ENCODE measurements at regions not wholly inside any gene's neighbourhood (a gene's known extent, or its start where the extent isn't known, plus 50 kb on each side); places are given as distances from the start of the nearest gene placed in this dataset.
A peak's percentile ranks its signal among the peaks of the same experiment; 100 is the strongest.

DNA sequence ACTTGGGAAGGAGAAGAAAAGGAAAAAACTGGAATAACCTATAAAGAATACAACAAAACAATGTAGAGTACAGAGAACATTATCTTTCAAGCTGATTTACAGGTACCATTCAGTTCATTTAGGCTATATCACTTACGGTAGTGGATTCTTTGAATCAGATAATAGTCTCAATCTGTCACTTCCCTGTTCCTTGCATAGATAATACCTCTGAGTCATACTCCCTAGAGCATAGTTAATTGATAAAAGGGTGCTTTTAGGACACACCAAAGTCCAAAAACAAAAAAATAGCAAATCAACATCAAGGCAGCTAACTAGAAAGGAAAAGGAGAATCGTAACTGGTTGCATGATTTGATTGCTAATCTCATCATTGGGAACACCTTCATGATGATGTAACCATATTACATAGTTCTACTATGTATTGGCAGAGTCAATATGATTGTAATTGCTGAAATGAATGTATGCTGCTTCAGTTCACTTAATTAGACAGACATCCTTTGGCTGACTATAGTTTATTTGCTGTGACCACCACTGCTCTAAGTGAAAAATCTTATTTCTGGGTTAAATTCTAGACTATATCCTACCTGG is 844.4 kb downstream of the GATA3 start:
- Histone ChIP-seq H3K27ac (ENCODE audit: low read depth, low read length) (no peak overlapping the region), H2BK15ac (replicated peaks; ENCODE audit: low read depth) (no peak overlapping the region), H3K56ac (ENCODE audit: low read length) (no peak overlapping the region), H2BK5ac (ENCODE audit: low read length) (no peak overlapping the region), H3K4me2 (ENCODE audit: low read length) (no peak overlapping the region), H3K79me2 (ENCODE audit: control insufficient read depth, insufficient read depth, low read length) (no peaks in the 10 kb centered on the region), H3K36me3 (ENCODE audit: control insufficient read depth, insufficient read depth, low read length) (no peaks in the 10 kb centered on the region), H4K5ac (ENCODE audit: low read length) (no peak overlapping the region), H2AK5ac (ENCODE audit: low read length) (no peak overlapping the region), H2BK120ac (ENCODE audit: low read depth, low read length) (no peak overlapping the region), H3K79me1 (ENCODE audit: low read length) (no peaks in the 10 kb centered on the region), H4K8ac (ENCODE audit: low read depth, low read length) (no peak overlapping the region), H3K4ac (ENCODE audit: low read depth, low read length) (no peak overlapping the region), H3K23ac (ENCODE audit: low read length) (no peak overlapping the region), H3K18ac (ENCODE audit: low read length) (no peak overlapping the region), H3K27me3 (ENCODE audit: insufficient read depth, low read length, poor library complexity) (no peaks in the 10 kb centered on the region), H3K4me3 (ENCODE audit: low read length) (no peak overlapping the region), H3K9ac (ENCODE audit: low read length) (no peak overlapping the region), H3K4me1 (ENCODE audit: control insufficient read depth, low read depth, low read length) (no peaks in the 10 kb centered on the region)
- no CpG with 5 or more reads among the region's 2 CpGs for WGBS (ENCODE audit: extremely low coverage, insufficient coverage, low lambda C conversion rate)
- no peak for DNase-seq

GRCh38 chr10:8902926-8903325 is 848.4 kb downstream of the GATA3 start:
- Histone ChIP-seq H3K36me3 (ENCODE audit: control insufficient read depth, insufficient read depth, low read length) (no peaks in the 10 kb centered on the region), H4K8ac (ENCODE audit: low read depth, low read length) (no peak overlapping the region), H3K23ac (ENCODE audit: low read length) (no peak overlapping the region), H3K4me2 (ENCODE audit: low read length) (no peak overlapping the region), H3K4me3 (ENCODE audit: low read length) (no peak overlapping the region), H2BK120ac (ENCODE audit: low read depth, low read length) (no peak overlapping the region), H3K9ac (ENCODE audit: low read length) (no peak overlapping the region), H3K79me2 (ENCODE audit: control insufficient read depth, insufficient read depth, low read length) (no peaks in the 10 kb centered on the region), H2BK15ac (replicated peaks; ENCODE audit: low read depth) (no peak overlapping the region), H3K4ac (ENCODE audit: low read depth, low read length) (no peak overlapping the region), H3K18ac (ENCODE audit: low read length) (no peak overlapping the region), H2AK5ac (ENCODE audit: low read length) (no peak overlapping the region), H3K79me1 (ENCODE audit: low read length) (no peaks in the 10 kb centered on the region), H4K5ac (ENCODE audit: low read length) (no peak overlapping the region), H3K4me1 (ENCODE audit: control insufficient read depth, low read depth, low read length) (no peaks in the 10 kb centered on the region), H3K27ac (ENCODE audit: low read depth, low read length) (no peak overlapping the region), H3K27me3 (ENCODE audit: insufficient read depth, low read length, poor library complexity) (no peaks in the 10 kb centered on the region), H3K56ac (ENCODE audit: low read length) (no peak overlapping the region), H2BK5ac (ENCODE audit: low read length) (no peak overlapping the region)
- no peak for DNase-seq
- no CpG with 5 or more reads among the region's 2 CpGs for WGBS (ENCODE audit: extremely low coverage, insufficient coverage, low lambda C conversion rate)

DNA sequence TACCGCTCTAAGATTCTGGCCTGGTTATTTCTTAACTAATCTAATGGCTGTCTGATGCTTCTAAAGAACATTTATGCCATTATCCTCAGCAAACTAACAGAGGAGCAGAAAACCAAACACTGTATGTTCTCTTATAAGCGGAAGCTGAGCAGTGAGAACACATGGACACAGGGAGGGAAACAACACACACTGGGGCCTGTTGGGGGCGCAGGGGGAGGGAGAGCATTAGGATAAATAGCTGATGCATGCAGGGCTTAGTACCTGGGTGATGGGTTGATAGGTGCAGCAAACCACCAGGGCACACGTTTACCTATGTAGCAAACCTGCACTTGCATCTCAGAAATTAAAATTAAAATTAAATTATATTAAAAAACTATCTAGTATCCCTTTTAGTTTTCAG is 853.5 kb downstream of the GATA3 start:
- H2BK120ac ChIP-seq (ENCODE audit: low read depth, low read length) = no peak overlapping the region
- H3K18ac ChIP-seq (ENCODE audit: low read length) = no peak overlapping the region
- H3K27me3 ChIP-seq (ENCODE audit: insufficient read depth, low read length, poor library complexity) = no peaks in the 10 kb centered on the region
- H3K27ac ChIP-seq (ENCODE audit: low read depth, low read length) = no peak overlapping the region
- no peak overlapping the region for H4K5ac ChIP-seq (ENCODE audit: low read length)
- no peak overlapping the region for H3K4ac ChIP-seq (ENCODE audit: low read depth, low read length)
- H2BK15ac ChIP-seq (replicated peaks; ENCODE audit: low read depth) = no peak overlapping the region
- H3K36me3 ChIP-seq (ENCODE audit: control insufficient read depth, insufficient read depth, low read length) = no peaks in the 10 kb centered on the region
- WGBS (ENCODE audit: extremely low coverage, insufficient coverage, low lambda C conversion rate) = no CpG with 5 or more reads among the region's 4 CpGs
- peak; percentile 37 for DNase-seq
- no peaks in the 10 kb centered on the region for H3K79me2 ChIP-seq (ENCODE audit: control insufficient read depth, insufficient read depth, low read length)
- no peak overlapping the region for H2BK5ac ChIP-seq (ENCODE audit: low read length)
- no peak overlapping the region for H3K23ac ChIP-seq (ENCODE audit: low read length)
- no peak overlapping the region for H4K8ac ChIP-seq (ENCODE audit: low read depth, low read length)
- no peaks in the 10 kb centered on the region for H3K79me1 ChIP-seq (ENCODE audit: low read length)
- H2AK5ac ChIP-seq (ENCODE audit: low read length) = no peak overlapping the region
- no peak overlapping the region for H3K4me2 ChIP-seq (ENCODE audit: low read length)
- no peak overlapping the region for H3K9ac ChIP-seq (ENCODE audit: low read length)
- no peaks in the 10 kb centered on the region for H3K4me1 ChIP-seq (ENCODE audit: control insufficient read depth, low read depth, low read length)
- H3K56ac ChIP-seq (ENCODE audit: low read length) = no peak overlapping the region
- no peak overlapping the region for H3K4me3 ChIP-seq (ENCODE audit: low read length)

GRCh38 chr10:8910314-8910713 is 855.8 kb downstream of the GATA3 start:
- no peak overlapping the region for H3K4me3 ChIP-seq (ENCODE audit: low read length)
- no peak overlapping the region for H3K56ac ChIP-seq (ENCODE audit: low read length)
- H2BK15ac ChIP-seq (replicated peaks; ENCODE audit: low read depth) = no peak overlapping the region
- no peak overlapping the region for H3K9ac ChIP-seq (ENCODE audit: low read length)
- no peak overlapping the region for H3K4ac ChIP-seq (ENCODE audit: low read depth, low read length)
- H3K27ac ChIP-seq (ENCODE audit: low read depth, low read length) = no peak overlapping the region
- H3K4me2 ChIP-seq (ENCODE audit: low read length) = no peak overlapping the region
- no peak overlapping the region for H3K23ac ChIP-seq (ENCODE audit: low read length)
- DNase-seq = no peak
- no peaks in the 10 kb centered on the region for H3K79me2 ChIP-seq (ENCODE audit: control insufficient read depth, insufficient read depth, low read length)
- H3K79me1 ChIP-seq (ENCODE audit: low read length) = no peaks in the 10 kb centered on the region
- WGBS (ENCODE audit: extremely low coverage, insufficient coverage, low lambda C conversion rate) = no CpG with 5 or more reads among the region's 3 CpGs
- no peaks in the 10 kb centered on the region for H3K4me1 ChIP-seq (ENCODE audit: control insufficient read depth, low read depth, low read length)
- no peak overlapping the region for H3K18ac ChIP-seq (ENCODE audit: low read length)
- H3K36me3 ChIP-seq (ENCODE audit: control insufficient read depth, insufficient read depth, low read length) = no peaks in the 10 kb centered on the region
- no peak overlapping the region for H2BK120ac ChIP-seq (ENCODE audit: low read depth, low read length)
- no peak overlapping the region for H4K8ac ChIP-seq (ENCODE audit: low read depth, low read length)
- H2AK5ac ChIP-seq (ENCODE audit: low read length) = no peak overlapping the region
- no peaks in the 10 kb centered on the region for H3K27me3 ChIP-seq (ENCODE audit: insufficient read depth, low read length, poor library complexity)
- H4K5ac ChIP-seq (ENCODE audit: low read length) = no peak overlapping the region
- no peak overlapping the region for H2BK5ac ChIP-seq (ENCODE audit: low read length)

DNA sequence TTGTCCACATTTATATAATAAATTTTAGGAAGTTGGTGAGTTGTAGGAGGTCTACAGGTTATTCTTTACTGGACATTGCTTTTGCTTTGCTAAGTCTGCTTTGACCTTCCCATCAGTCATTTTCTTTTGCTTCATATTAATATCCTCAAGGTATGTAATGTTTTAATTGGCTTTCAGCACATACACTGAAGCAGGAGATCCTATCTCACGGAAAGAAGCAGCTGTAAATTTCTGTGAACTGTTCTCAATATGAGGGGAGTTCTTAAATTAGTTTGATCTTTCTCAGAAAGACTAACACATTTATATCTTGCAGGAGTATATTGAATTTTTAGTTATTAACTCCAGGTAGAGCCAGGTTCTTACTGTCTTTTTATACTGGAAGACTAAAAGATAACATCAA is 856.5 kb downstream of the GATA3 start:
- no peaks in the 10 kb centered on the region for H3K27me3 ChIP-seq (ENCODE audit: insufficient read depth, low read length, poor library complexity)
- H4K5ac ChIP-seq (ENCODE audit: low read length) = no peak overlapping the region
- no CpG with 5 or more reads among the region's 1 CpG for WGBS (ENCODE audit: extremely low coverage, insufficient coverage, low lambda C conversion rate)
- no peak overlapping the region for H4K8ac ChIP-seq (ENCODE audit: low read depth, low read length)
- H3K4me2 ChIP-seq (ENCODE audit: low read length) = no peak overlapping the region
- H3K36me3 ChIP-seq (ENCODE audit: control insufficient read depth, insufficient read depth, low read length) = no peaks in the 10 kb centered on the region
- no peak overlapping the region for H3K27ac ChIP-seq (ENCODE audit: low read depth, low read length)
- no peak overlapping the region for H3K18ac ChIP-seq (ENCODE audit: low read length)
- no peak overlapping the region for H3K56ac ChIP-seq (ENCODE audit: low read length)
- no peak overlapping the region for H3K23ac ChIP-seq (ENCODE audit: low read length)
- no peak overlapping the region for H3K9ac ChIP-seq (ENCODE audit: low read length)
- no peak overlapping the region for H2BK5ac ChIP-seq (ENCODE audit: low read length)
- H2BK15ac ChIP-seq (replicated peaks; ENCODE audit: low read depth) = no peak overlapping the region
- H3K79me2 ChIP-seq (ENCODE audit: control insufficient read depth, insufficient read depth, low read length) = no peaks in the 10 kb centered on the region
- H3K4ac ChIP-seq (ENCODE audit: low read depth, low read length) = no peak overlapping the region
- no peak overlapping the region for H2AK5ac ChIP-seq (ENCODE audit: low read length)
- H3K4me3 ChIP-seq (ENCODE audit: low read length) = no peak overlapping the region
- no peak overlapping the region for H2BK120ac ChIP-seq (ENCODE audit: low read depth, low read length)
- no peak for DNase-seq
- H3K79me1 ChIP-seq (ENCODE audit: low read length) = no peaks in the 10 kb centered on the region
- H3K4me1 ChIP-seq (ENCODE audit: control insufficient read depth, low read depth, low read length) = no peaks in the 10 kb centered on the region

DNA sequence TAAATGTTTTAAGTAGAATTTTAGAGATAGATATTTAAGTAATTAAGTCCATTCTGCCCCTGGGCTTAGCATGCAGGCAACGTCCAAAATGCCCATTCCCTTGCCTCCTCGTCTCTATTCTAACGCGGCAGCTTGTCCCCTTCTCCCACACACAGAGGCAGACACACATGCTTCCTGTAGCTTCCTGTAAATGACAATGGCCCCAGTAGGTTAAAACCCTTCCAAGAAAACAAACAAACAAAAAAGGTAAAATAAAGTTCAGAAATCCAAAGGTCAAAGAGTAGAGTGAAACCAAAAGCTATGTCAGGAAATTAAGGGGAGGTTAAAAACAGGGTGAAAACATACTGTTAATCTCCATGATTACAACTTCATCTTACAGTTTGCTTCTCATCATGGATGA is 857.6 kb downstream of the GATA3 start:
- Histone ChIP-seq H3K4me1 (ENCODE audit: control insufficient read depth, low read depth, low read length) (no peaks in the 10 kb centered on the region), H2BK120ac (ENCODE audit: low read depth, low read length) (no peak overlapping the region), H4K5ac (ENCODE audit: low read length) (no peak overlapping the region), H3K27me3 (ENCODE audit: insufficient read depth, low read length, poor library complexity) (no peaks in the 10 kb centered on the region), H3K9ac (ENCODE audit: low read length) (no peak overlapping the region), H3K79me2 (ENCODE audit: control insufficient read depth, insufficient read depth, low read length) (no peaks in the 10 kb centered on the region), H3K36me3 (ENCODE audit: control insufficient read depth, insufficient read depth, low read length) (no peaks in the 10 kb centered on the region), H4K8ac (ENCODE audit: low read depth, low read length) (no peak overlapping the region), H3K4me3 (ENCODE audit: low read length) (no peak overlapping the region), H3K27ac (ENCODE audit: low read depth, low read length) (no peak overlapping the region), H2BK5ac (ENCODE audit: low read length) (no peak overlapping the region), H3K4me2 (ENCODE audit: low read length) (no peak overlapping the region), H2BK15ac (replicated peaks; ENCODE audit: low read depth) (no peak overlapping the region), H3K56ac (ENCODE audit: low read length) (no peak overlapping the region), H3K18ac (ENCODE audit: low read length) (no peak overlapping the region), H3K23ac (ENCODE audit: low read length) (no peak overlapping the region), H3K4ac (ENCODE audit: low read depth, low read length) (no peak overlapping the region), H3K79me1 (ENCODE audit: low read length) (no peaks in the 10 kb centered on the region), H2AK5ac (ENCODE audit: low read length) (no peak overlapping the region)
- DNase-seq = no peak
- WGBS (ENCODE audit: extremely low coverage, insufficient coverage, low lambda C conversion rate) = no CpG with 5 or more reads among the region's 4 CpGs

All from mesendoderm (in vitro differentiated cells).